SK-N-SH treated with all-trans-retinoic acid at 6 μM for 48 hours (cell line): ENCODE measurements at regions not wholly inside any gene's neighbourhood (a gene's known extent, or its start where the extent isn't known, plus 50 kb on each side); places are given as distances from the start of the nearest gene placed in this dataset.

Source experiments
- ARNTL ChIP-seq: fragments of 450-650 bp; formaldehyde crosslinking; IDR thresholded peaks from 2 replicates; pipeline ENCODE4 v1.5.0; 2020; ENCODE audit warnings: low read depth, mild to moderate bottlenecking, moderate library complexity, borderline replicate concordance
- CREB5 ChIP-seq: fragments of 250-450 bp; sonication (Bioruptor Pico); IDR thresholded peaks from 2 replicates; pipeline ENCODE4 v1.5.1; 2020; ENCODE audit warnings: low read depth, mild to moderate bottlenecking, moderate library complexity
- PATZ1 ChIP-seq: fragments of 250-450 bp; sonication (Bioruptor Pico); IDR thresholded peaks from 2 replicates; pipeline ENCODE4 v1.8.0; 2020; ENCODE audit warnings: mild to moderate bottlenecking, moderate library complexity, borderline replicate concordance
- POU6F1 ChIP-seq: fragments of 250-450 bp; sonication (Bioruptor Pico); IDR thresholded peaks from 2 replicates; pipeline ENCODE4 v1.8.0; 2021; ENCODE audit warnings: low read depth, mild to moderate bottlenecking, moderate library complexity, borderline replicate concordance
- RARB ChIP-seq: fragments of 250-450 bp; sonication (Bioruptor Pico); IDR thresholded peaks from 2 replicates; pipeline ENCODE4 v1.8.0; 2021; ENCODE audit warnings: mild to moderate bottlenecking, moderate library complexity
- SNAI2 ChIP-seq: fragments of 250-450 bp; sonication (Bioruptor Pico); IDR thresholded peaks from 2 replicates; pipeline ENCODE4 v1.5.0; 2020; ENCODE audit warnings: mild to moderate bottlenecking, moderate library complexity
- ZFP3 ChIP-seq: fragments of 250-450 bp; sonication (Bioruptor Pico); IDR thresholded peaks from 2 replicates; pipeline ENCODE4 v1.5.0; 2020; ENCODE audit warnings: mild to moderate bottlenecking, moderate library complexity
- ZFP30 ChIP-seq: fragments of 450-650 bp; formaldehyde crosslinking; IDR thresholded peaks from 2 replicates; pipeline ENCODE4 v1.5.0; 2022; ENCODE audit warnings: mild to moderate bottlenecking, moderate library complexity
- ZNF565 ChIP-seq: fragments of 450-650 bp; formaldehyde crosslinking; conservative IDR thresholded peaks from 2 replicates; pipeline ENCODE4 v1.5.0; 2020; ENCODE audit warnings: low read depth, mild to moderate bottlenecking, moderate library complexity

- TF ChIP-seq ARNTL (CRISPR knock-in tag) = no peak
- TF ChIP-seq CREB5 (CRISPR knock-in tag) = no peak
- no peak for TF ChIP-seq ZFP3
- TF ChIP-seq POU6F1 (CRISPR knock-in tag) = no peak
- TF ChIP-seq ZNF565 (CRISPR knock-in tag) = no peak
- TF ChIP-seq SNAI2 (CRISPR knock-in tag) = no peak
- TF ChIP-seq RARB (CRISPR knock-in tag) = no peak
- TF ChIP-seq PATZ1 (CRISPR knock-in tag) = no peak
- TF ChIP-seq ZFP30 (CRISPR knock-in tag) = no peak
Observed at GRCh38 chr6:149158076-149158475, 159.4 kb upstream of the TAB2 start.
